Hematopoietic multipotent progenitor cell (in vitro differentiated cells): ENCODE measurements at regions not wholly inside any gene's neighbourhood (a gene's known extent, or its start where the extent isn't known, plus 50 kb on each side); places are given as distances from the start of the nearest gene placed in this dataset.
"Not testable (repeated sequence)": the region's sequence is repeated elsewhere in the genome, so short reads cannot be mapped to it uniquely, and the experiment has no call there.

ENCODE experiments used
- DNase-seq, 3 donors: peaks; one replicate each; pipeline ENCODE4 v3.0.0-alpha.2; 2011 to 2015; ENCODE audit warnings: low read depth in 2 of 3, low spot score in 2 of 3

DNA sequence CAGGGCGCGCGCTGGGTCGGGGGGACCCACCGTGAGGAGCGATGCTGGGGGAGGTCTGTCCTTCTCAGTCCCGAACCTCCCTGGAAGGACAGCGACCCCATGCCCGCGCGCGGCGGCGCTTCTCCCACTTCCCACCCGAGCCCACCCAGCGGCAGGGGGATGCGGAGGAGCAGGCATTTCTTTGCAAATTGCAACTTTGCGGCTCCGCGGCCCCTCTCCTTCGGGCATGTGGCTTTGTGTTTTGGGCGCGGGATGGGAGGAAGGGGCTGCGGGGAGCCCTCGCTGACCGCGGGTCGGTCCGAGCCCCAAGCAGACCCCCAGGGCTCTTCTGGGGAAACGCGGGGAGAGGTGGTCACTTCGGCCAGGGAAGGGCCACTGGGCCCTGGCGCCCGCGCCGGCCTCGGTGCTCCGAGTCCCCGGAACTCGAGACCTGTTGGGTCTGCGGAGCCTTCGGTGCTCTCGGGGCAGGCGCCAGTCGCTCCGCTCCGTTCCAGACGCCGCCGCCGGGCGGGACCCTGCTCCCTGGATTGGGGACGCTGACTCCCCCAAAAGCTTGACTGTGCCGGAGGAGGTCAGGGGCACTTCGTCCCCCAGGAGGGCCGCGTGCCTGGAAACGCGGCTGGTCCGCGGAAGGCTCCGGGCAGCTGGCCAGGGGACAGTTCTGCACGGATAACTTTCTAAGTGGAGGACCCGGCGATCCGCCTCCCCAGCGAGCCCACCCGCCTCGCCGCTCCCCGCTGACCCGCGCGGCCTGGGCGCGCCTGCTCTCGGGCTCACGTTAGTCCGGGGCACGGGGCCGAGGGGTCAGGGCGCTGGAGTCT lies 164.2 kb upstream of the DPP6 start:
- DNase-seq = no peak

DNA sequence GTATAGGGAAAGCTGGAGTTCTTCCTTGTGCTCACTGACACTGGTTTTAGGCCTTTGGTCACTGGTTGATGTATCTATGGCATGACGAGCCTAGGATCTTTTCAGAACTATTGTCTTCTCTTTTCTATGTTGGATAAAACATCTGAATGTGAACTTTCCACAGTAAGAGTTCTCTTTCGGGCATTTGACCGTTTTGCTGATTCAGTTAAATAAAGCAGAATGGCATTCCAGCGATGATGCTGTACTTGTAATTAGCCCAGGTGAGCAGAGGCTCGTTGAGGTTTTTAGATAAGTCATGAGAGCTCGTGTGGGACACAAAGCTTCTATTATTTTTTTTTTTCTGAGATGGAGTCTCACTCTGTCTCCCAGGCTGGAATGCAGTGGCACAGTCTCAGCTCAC lies 160.2 kb upstream of the DPP6 start:
- DNase-seq = no peak

DNA sequence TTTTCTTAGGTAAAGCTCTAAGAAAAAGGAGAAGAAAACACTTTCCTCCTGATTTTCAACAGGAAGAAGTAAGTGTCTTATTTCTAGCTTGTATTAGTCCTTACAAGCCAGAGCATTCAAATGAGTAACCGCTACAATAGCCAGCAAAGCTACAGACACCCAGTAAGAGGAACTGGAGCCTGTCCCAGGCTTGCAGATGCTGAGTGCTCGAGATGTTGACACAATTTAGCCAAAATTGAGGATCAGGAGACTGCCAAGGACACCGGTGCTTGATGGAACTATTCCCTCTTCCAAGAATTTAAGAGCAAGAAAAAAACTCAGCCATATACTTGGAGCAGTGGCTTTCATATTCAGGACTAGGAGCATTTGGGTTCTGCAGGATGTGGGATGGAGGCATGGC lies 149.3 kb upstream of the DPP6 start:
- DNase-seq = no peak

DNA sequence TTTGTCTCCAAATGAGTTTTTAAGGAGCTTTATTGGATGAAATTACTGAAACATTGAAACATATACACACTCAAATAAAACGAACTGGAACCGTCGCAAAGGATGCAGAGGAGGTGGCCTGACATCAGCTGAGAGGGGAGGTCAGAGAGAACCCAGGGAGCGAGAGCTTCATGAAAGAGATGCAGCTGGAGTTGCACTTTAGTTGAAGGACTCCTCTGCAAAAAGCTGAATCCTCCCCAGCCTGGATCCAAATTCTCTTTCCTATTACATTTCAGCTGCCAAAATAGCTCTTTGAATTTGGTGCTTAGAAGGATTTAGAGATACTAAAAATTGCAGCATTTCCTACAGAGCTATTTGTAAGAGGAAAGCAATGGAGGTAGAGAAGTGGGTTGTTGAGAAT lies 140.0 kb upstream of the DPP6 start:
- no peak for DNase-seq

DNA sequence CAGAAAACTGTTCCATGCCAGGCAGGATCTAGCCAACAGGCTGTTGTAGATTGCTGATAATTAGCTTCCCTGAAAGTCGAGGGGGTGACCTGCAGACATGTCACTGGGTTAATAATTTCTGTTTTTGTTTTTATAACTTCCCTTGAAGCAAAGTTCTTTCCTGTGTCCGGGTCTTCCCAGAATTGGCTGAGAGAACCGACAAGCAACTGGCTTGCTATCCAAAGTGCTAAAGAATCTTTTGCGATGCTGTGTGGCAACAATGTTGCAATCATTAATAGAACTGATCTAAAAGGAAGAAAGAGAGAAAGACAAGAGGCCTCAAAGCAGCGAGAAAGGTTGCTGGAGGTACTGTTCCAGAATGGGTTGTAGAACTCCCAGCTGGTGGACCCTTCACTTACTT lies 132.1 kb upstream of the DPP6 start:
- no peak for DNase-seq

DNA sequence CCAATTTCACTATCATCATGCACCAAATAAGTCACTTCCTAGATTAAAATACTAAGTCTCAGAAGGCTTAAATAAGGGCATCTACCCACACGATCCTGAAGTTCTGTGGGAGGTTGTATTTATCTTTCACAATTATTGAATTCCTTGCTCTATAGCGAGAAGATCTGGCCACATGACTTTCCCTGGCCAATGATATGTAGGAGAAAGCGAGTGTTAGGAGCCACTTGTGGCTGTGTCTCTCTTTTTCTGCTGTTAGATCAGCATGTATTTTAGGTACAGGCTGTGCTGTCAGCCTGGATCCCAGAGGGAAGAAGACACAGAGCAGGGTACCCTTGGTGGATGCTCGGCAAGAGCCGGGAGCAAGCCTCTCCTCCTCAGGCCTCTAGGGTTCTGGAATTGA lies 131.3 kb upstream of the DPP6 start:
- no peak for DNase-seq

DNA sequence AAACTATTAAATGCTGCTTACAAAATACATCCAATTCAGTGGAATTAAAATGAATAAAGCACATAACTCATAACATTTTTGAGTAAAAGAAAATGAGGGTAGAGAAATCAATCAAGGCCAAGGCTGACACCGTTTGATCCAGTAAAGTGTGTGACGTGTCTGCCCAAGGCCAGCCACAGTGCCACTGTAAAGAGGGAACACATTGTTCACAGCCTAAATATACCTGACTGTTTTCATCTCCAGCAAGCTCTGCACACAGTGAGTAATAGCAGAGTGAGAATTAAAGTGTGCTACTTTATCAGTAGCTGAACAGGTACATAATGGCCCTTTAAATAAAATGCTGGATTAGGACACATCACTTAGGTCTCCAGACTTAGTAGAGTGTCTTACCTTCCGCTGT lies 130.8 kb upstream of the DPP6 start:
- no peak for DNase-seq

DNA sequence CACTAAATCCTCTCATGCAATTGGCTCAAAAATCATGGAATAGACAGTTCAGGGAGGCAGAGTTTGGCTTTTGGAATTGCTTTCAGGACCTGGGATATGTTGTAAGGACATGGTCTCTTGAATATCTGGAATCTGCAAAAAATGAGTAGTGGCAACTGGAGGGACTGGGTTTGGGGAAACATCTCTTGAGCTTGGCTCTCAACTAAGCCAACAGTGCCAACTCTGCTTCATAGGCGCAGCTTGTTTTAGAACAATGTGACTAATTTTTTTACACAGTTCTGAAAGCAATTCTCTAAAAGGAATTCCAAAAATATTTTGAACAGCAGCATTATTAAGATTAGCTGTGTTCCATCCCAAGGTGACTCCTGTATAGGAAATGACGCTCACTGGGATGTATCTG lies 121.5 kb upstream of the DPP6 start:
- DNase-seq = no peak

DNA sequence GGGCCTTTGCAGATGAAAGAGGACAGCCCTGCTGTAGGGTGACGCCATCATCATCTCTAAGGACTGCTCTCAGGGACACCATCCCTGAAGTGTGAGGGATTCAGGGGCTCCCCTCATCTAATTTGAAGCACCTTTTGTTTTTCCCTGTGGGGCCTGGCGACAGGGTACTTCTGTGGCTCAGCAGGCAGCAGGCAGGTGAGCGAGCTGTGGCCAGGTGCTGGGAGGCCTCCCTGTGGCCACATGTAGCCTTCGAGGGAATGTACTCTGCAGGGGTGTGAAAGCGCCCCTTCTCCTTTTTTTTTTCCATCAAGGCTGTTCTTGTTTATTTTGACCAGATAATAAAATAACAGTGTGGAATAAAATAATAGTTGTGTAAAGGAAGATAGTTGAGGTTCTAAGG lies 118.2 kb upstream of the DPP6 start:
- no peak for DNase-seq

DNA sequence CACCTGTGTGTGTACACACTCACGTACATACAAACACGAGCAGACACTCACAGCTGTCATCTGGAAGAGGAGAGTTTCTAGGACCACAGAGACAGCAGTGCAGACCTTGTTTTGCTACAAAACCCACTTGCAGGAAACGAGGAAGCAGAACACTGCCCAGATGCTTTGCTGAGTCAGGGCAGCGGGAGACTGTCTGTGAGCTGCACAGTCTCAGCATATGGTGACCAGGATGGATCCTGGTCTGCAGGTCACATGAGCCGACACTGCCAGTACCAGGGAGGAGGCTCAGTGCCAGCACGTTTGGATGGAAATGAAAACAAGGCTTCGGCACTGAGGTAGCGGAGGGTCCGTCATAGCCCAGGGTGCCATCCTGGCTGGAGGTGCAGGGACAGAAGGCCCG lies 117.6 kb upstream of the DPP6 start:
- no peak for DNase-seq

DNA sequence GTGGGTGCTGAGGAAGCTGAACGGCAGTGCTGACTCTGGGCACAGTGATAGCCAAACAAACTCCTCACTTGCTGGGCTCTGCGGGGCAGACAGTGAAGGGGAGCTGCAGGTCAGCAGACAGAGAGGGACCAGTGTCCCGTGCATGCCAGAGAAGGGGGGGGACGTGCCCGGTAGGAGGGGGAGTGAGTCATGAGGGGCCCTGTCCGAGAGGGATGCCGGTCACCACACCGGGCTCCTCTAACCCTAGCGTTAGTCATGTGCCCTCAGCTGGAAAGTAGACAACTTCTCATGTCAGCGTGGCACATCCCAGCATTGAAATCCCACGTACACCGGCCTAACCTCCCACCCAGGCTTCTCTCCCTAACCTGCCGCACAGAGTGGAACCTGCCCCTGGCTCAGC lies 117.1 kb upstream of the DPP6 start:
- no peak for DNase-seq

DNA sequence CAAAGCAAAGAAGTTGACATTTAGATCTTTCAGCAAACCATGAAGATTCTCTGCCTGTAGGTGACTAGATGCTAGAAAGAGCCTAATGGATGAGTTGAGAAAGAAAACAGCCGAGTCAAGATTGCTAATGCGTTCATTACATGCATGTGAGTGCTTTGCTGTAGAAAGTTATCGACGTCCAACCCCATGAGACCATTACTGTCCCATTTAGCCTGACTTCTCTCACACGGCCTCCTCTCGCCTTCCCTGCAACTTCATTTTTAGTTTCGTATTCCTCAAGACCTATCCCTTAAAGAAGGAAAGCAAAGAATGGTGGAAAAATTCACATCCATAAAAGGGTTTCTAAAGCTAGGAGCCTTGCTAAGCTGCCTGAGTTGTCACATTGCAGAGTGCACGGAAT lies 113.7 kb upstream of the DPP6 start:
- no peak for DNase-seq

DNA sequence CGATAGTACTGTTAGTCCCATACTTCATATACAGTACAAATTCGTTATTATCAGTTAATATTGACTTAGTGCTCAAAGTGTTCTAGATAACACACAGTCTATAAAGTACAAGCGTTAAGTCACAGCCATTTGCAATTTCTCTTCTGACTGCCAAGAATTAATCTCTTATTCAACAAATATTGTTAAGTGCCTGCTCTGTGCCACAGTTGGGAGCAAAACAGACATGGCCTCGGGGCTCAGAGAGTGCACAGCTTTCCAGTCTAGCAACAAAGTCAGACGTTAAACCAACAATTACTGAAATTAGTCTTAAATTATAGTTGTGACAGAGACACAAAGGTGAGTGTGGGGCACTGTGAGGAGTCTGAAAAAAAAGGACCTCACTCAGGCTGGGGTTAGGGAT lies 113.0 kb upstream of the DPP6 start:
- no peak for DNase-seq

DNA sequence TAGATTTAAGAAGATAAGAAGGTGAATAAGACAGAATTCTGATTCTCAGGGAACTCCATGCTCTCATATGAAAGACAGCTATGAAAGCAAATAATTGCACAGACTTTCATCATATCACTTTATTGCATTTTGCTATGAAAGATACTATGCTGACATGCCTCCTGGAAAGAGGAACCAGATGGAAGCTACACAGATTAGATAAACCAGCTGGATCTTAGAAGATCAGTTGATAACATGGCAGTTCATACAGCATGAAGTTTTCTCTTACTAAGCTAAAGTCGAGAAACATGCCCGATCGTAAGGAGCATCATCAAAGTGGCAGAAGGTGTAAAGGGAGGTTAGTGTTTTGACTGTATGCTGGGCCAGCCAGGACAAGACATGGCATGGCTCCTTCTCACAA lies 112.5 kb upstream of the DPP6 start:
- DNase-seq = no peak

DNA sequence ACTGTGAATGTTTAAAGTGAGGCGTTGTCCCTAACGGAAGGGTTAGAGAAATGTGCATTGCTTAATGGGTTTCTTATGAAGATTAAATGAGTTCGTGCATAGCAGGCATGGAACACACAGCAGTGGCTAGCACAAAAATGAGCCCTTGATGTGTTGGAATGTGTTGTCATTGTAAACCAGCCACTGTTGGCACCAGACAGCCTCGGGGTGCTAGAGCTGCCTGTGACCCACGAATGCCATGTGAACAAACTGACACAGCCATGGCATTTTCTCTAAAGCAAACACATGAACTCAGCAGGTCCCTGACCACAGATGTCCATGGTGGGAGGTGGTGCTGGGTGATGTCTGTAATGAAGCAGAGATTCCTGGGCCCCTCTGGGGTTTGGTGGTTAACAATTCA lies 111.1 kb upstream of the DPP6 start:
- DNase-seq = no peak

DNA sequence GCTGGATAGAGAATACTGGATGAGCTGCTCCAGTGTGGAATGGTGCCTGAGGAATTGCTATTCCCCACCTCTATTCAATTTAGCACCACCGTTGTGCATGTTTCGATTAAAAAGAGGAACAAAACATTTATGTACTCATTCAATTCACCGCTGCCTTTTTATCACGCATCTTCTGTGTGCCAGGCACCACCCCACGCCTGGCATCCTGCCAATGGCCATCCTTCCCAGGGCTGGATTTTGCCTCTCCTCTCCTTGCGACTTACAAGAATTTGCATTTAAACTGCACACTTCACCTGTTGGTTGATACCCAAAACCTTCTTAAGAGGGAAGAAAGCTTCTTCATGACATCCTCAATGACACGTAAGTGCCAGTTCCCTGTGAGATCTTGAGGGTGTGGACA lies 110.2 kb upstream of the DPP6 start:
- no peak for DNase-seq

DNA sequence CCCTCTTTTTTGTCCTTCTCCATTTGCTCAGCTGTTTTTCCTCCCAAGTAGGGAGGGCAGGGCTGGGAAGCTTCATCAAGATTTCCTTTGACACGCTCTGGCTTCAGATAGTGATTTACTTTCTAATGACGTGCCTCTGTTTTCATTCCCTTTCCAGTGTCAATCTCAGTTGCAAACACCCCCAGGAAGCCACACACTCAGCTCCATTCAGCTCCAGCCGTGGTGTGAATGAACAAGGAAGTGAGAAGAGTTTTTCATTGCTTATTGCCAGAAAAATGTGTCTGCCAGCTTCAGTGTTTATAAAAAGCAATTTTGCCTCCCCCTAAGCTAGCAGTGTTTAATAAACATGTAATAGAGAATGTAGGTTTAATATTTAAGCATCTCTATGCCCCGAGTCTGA lies 108.7 kb upstream of the DPP6 start:
- no peak for DNase-seq

DNA sequence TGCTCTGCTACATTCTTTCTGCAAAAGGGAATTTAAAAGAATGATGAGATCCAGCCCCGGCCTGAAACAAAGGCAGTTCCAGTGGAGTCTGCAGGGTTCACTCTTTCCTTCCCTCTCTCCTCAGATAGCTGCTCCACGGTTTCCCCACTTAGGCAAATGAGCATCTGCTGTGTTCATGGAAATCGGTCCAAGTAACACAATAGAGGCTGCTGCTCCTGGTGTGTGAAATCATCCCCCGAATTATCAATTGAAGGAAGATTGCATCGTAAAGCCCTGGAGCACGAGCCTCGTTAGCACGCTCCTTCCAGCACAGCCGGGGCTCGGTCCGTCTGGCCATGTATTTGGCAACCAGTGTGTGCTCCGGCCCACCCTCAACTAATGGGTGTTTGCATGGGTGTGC lies 108.3 kb upstream of the DPP6 start:
- DNase-seq = no peak

DNA sequence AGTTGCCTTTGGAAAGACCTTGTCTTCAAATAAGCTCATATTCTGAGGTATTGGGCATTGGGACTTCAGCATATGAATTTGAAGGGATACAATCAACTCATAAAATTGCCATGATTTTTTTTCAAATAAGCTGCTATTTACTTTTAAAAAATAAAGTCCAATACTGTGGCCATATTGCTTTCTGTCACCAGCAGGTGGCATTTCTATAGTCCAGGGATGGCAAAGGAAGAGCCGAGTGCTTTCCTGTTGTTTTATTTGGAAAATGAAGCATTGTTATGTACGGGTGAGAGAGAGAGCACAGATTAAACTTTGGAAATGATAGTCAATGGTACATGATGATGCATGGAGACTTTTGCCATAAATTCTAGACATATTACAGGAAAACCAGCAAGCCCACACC lies 104.1 kb upstream of the DPP6 start:
- no peak for DNase-seq

DNA sequence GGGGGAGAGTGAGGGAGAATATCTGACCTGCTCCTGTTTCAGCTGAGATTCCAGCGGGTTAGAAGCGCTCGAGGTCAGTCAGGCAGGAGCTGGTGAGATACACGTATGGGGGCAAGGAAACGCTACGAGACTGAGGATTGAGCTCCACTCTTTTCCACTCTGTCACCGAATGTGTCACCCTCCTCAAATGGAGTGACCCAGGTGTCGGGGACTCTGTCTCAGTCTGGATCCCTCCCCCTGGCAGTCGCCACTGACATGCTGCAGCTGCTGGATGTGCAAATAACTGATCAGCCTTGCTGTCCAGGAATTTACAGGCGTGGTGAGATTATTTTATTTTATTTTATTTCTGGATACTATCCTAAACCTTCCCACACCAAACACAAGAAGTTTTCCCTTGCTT lies 100.9 kb upstream of the DPP6 start:
- DNase-seq = no peak

DNA sequence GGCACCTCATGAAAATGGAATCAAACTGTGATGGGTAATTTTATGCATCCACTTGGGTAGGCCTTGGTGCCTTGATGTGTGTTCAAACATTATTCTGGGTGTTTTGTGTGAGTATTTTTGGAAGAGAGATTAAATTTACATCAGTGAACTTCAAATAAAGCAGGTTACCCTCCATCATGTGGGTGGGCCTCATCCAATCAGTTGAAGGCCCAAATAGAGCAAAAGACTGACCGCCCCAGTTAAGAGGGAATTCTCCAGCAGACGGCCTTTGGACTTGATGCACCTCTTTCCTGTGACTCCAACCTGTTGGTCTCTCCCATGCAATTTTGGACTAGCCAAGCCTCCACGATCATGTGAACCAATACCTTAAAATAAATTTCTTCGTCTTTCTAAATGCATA lies 97.7 kb upstream of the DPP6 start:
- DNase-seq = no peak

DNA sequence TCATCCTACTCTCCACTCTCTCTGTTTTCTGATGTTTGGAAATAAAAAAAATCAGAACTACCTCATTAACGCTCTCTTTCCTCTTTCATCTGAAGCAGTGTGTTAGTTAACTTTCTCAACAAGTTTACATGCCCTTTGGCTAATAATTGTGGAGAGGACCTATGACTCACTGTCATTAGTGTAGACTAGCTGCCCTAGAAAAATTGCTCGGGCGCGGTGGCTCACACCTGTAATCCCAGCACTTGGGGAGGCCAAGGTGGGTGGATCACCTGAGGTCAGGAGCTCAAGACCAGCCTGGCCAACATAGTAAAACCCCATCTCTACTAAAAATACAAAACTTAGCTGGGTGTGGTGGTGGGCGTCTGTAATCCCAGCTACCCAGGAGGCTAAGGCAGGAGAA lies 94.5 kb upstream of the DPP6 start:
- not testable (repeated sequence) for DNase-seq

DNA sequence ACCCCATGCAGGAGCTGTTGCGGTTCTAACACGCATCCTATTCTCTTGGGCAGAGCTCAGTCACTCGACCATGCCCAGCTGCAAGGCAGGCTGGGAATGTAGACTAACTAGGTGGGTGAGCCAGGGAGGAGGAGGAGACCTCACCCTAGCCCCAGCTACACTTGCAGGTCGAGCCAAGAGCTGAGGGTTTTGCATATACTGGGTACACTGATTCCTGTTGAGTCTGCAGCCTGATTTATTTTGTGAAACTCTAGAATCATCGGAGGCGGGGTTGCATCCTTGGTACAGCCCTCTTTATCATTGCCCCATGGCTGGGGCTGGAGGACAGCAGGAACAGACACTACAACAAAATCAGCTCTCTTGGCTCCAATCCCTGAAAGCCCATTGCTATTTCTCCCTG lies 93.8 kb upstream of the DPP6 start:
- not testable (repeated sequence) for DNase-seq
